ENCODE measurements at regions not wholly inside any gene's neighbourhood (a gene's known extent, or its start where the extent isn't known, plus 50 kb on each side); places are given as distances from the start of the nearest gene placed in this dataset.

DNA sequence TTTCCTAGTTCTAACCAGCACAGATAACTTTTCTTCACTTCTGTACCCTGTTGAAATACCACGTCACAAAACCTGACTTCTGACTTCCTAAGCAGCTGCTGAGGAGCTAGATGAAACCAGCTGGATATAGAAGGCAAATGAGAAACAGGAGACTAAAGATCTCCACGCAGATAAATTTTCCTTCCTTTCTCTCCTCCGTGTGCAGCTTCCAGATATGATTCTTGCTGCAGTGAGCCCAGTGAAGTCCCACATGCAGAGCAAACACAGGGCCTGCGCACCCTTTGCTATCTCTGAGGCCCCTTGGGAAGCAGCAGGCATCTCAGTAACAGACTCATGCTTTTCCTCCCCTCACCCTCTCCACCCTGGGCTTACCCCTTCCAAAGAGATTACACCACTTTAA lies 1638.3 kb downstream of the MAT2B start:
- H3K27ac ChIP-seq: no peak overlapping the region
- DNase-seq (ENCODE audit: low read depth, low spot score): no peak

DNA sequence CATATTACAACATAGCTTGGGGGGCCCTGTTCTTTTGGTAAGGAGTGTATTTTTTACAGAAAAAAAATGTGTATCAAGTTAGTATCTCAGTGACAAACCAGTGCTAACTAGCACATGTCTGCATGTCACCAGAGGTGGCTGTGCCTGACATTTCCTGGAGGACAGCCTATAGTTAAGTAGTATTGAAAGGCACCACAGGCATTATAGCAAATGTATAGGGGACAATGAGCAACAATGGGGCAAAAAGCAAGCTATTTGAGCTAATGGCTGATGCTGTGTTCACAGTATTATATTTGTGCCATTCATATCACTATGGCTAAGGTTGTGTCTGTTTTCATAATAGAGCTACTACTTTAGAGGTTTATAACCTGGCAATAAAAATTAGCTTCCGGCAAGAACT lies 1644.0 kb downstream of the MAT2B start:
- DNase-seq (ENCODE audit: low read depth, low spot score): no peak
- no peak overlapping the region for H3K27ac ChIP-seq

DNA sequence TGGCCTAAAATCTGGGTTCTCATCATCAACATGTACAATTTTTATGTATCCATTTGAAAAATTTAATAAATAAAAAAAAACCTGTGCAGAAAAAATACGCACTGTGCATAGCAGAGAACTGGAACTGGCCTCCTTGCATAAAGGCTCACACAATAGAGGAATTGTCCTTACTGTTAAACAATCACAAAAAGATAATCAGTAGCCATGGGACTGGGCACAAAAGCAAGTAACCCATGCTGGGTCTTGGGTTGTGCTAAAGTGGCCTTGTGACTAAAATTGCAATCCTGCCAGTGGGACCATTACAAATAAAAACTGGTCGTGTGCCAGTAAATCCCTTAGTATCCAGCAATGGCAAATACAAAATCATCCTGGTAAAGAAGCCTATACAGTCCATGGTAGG lies 1646.6 kb downstream of the MAT2B start:
- DNase-seq (ENCODE audit: low read depth, low spot score): no peak
- no peak overlapping the region for H3K27ac ChIP-seq

DNA sequence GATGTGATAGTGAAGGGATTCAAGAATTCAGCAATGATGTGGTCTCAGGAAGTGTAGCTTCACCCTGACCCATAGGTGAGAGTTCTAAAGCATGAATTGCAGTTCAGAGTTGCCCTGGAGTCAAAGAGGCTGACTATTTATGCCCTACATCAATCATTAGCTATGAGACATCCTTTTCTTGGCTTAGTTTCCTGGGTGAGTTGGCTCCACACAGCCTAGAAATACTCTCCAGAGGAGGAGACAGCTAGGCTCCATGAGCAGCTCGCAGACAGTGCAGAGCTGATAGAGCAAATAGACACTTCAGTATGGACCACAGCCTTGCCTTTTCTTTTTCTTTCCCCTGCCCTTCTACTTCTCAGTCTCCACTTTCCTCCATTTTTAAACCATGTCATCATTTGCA lies 1651.8 kb downstream of the MAT2B start:
- no peak overlapping the region for H3K27ac ChIP-seq
- no peak for DNase-seq (ENCODE audit: low read depth, low spot score)

- DNase-seq (ENCODE audit: low read depth, low spot score): no peak
- H3K27ac ChIP-seq: no peak overlapping the region
These were observed 1655.8 kb downstream of the MAT2B start for GRCh38 chr5:165161204-165161603.

DNA sequence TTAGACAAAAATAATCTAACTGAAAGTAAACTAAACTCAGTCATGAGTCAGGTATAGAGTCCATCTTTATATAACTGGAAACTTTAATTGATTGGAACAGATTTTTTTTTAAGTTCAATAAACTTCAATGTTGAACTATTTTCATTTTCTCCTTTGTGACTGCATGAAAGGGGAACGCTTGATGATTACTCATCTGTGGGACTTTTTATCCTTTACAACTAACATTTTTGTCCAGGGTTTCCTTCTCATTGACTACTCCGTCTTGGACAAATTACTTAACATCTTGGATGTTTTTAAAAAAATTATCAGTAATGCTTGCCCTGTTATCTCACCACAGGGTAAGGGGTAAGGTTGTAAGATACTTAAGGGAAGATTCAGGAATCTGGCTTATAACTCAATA lies 1658.4 kb downstream of the MAT2B start:
- no peak for DNase-seq (ENCODE audit: low read depth, low spot score)
- H3K27ac ChIP-seq: no peak overlapping the region

- no peak overlapping the region for H3K27ac ChIP-seq
- no peak for DNase-seq (ENCODE audit: low read depth, low spot score)
These were observed 1668.2 kb downstream of the MAT2B start for GRCh38 chr5:165173651-165174050.

DNA sequence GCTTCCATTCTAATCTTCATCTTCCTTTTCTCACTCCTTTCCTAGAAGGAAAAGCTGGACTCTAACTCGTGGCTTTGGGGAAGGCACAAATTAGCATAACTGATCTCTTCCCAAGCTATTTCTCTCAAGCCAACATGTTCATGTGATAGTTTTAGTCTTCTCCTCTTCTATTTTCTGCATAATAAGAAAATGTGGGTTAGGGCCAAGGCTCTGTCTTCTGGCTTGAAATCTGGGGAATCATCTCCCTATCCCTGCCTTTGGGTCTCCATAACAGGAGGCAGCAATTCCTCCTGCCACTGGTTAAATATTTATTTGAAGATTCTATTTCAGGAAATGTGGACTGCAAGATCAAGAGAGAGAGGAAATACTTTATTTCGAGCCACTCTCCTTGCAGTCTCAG lies 1669.6 kb downstream of the MAT2B start:
- no peak for DNase-seq (ENCODE audit: low read depth, low spot score)
- no peak overlapping the region for H3K27ac ChIP-seq

GRCh38 chr5:165184183-165184582 lies 1678.8 kb downstream of the MAT2B start:
- no peak overlapping the region for H3K27ac ChIP-seq

GRCh38 chr5:165185716-165186115 lies 1680.3 kb downstream of the MAT2B start:
- DNase-seq (ENCODE audit: low read depth, low spot score): no peak

More at GRCh38 chr5:165184183-165184582, 1678.8 kb downstream of the MAT2B start:
- no peak for DNase-seq (ENCODE audit: low read depth, low spot score)

DNA sequence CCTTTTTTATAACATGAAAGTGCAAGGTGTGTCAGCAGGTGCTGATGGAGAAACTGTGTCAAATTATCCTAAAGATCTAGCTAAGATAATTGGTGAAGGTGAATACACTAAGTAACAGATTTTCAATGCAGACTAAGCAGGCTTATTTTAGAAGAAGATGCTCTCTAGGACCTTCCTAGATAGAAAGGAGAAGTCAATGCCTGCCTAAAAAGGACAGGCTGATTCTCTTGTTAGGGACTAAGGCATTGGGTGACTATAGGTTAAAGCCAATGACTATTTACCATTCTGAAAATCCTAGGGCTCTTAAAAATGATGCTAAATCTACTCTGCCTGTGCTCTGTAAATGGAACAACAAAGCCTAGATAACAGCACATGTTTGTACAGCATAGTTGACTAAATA lies 1682.4 kb downstream of the MAT2B start:
- no peak overlapping the region for H3K27ac ChIP-seq
- no peak for DNase-seq (ENCODE audit: low read depth, low spot score)

More at GRCh38 chr5:165185716-165186115, 1680.3 kb downstream of the MAT2B start:
- no peak overlapping the region for H3K27ac ChIP-seq

- H3K27ac ChIP-seq: no peak overlapping the region
- DNase-seq (ENCODE audit: low read depth, low spot score): no peak
These were observed 1683.2 kb downstream of the MAT2B start for GRCh38 chr5:165188556-165189175.

- no peak overlapping the region for H3K27ac ChIP-seq
- DNase-seq (ENCODE audit: low read depth, low spot score): no peak
These were observed 1691.5 kb downstream of the MAT2B start for GRCh38 chr5:165196961-165197360.

DNA sequence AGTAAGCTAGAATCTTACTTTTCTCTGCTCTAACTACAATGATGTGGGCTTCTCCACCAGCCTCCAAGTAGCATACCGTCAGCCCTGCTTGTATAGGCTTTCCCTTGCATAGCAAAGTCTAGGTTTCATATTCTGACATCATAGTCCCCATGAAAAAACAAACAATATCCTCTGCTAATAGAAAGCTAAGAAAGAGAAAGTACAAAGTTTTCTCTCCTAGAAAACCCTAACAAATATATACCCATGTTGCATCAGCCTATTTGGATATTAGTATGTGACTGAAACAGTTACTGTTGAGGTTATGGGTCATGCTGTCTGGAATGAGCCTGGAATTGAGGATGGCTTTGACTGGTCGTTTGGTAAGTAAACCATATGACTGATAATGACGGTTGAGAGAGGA lies 1696.0 kb downstream of the MAT2B start:
- H3K27ac ChIP-seq: no peak overlapping the region
- DNase-seq (ENCODE audit: low read depth, low spot score): no peak

DNA sequence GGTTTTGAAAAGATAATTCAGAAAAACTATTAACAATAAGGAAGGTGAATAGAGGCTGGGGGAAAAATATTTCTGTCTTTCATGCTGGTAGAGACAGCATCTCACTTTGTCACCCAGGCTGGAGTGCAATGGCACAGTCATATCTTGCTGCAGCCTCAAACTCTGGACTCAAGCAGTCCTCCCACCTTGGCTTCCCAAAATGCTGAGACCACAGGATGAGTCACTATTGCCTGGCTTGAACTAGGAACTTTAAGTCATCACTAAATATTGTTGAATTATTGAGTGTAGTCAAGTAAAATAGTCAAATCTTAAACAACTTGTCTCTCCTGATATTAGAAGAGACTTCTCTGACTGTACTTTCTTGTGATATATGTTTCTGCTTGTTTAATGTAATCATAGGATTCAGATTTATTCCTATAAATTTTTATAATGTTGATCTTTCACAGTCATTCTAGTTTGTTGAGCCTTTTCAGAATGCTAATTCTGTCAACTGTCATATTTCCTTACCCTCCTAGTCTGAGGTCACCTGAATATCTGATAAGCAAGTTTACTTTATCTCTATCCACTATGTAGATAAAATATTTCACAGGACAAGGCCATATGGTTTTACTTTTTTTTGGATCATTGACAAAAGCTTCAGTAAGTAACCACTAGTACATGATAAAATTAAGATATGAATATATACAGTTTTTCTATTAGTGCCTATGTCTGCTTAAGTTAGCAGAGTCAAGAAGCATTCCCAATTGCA lies 1696.5 kb downstream of the MAT2B start:
- DNase-seq (ENCODE audit: low read depth, low spot score): no peak
- no peak overlapping the region for H3K27ac ChIP-seq

DNA sequence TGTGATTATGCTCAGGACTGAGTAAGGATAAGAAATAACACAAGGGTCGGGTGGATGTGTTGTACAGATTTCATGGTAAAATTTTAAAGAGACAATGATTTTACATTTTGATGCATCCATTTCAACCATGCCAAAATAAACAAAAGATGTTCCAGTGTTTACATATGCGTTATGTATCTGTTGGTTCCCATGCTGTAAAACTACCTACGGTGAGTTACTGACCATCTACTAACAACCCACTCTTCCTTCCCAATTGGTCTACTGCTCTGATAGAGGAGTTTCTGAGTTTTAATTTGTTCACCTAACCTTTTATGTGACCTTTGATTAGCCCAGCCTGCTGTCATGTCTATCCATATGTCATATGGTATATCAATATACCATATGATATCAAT lies 1697.1 kb downstream of the MAT2B start:
- no peak for DNase-seq (ENCODE audit: low read depth, low spot score)

DNA sequence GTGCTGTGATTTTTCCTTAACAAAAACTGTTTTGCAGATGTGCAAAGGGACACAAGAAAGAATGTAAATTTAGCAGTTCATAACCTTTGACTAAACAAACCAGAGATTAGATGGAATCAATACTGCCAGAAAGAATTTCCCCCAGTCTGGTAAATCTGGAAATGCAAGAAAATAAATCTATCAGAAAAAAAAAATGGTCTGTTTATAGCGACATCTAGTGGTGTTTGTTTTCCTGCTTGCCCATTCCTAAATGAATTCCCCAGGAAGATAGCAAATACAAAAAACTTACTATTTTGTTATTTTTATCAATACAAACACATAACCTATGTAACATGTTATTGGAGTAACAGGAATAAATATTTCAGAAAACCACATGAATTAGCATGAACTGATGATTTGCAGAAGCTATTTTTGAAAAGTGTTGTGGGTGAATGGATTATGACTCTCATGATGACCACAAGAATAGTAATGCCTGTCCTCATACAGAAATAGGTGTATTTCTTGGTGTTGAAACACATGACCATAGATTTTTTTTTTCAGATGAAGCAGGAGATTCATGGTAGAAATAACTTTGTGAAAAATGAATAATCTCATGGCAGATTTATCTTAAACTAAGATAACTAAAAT lies 1703.8 kb downstream of the MAT2B start:
- DNase-seq (ENCODE audit: low read depth, low spot score): no peak
- no peak overlapping the region for H3K27ac ChIP-seq

More for the DNA sequence above, 1697.1 kb downstream of the MAT2B start:
- no peak overlapping the region for H3K27ac ChIP-seq

DNA sequence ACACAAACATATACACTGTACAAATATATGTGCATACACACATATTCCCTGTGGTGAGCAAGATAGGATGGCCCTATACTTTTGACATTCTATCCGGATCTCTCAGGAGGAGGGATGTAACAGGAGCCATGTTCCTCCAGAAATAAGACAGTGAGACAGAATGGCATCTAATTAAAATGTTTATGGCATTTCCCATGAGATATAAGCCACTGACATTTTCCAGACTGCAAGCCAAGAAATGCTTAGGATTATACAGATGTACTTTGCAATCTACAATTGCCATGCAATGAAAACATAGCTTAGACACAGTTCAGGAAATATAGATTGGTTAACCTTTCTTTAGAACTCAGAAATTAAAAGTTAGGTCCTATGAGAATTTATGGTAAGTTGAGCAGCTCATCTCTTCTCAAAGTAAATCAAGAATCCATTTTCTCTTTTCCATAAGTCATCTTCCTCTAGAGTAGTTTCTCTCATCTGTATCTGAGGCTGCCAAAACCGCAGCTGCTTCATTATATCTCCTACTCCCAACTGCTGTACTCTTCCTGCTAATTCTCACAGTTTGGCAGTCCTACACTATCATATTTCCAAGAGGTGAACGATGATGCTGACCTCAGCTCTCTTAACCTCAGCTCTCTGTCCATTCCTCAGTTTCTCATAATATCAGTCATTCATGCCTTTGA lies 1719.1 kb downstream of the MAT2B start:
- no peak overlapping the region for H3K27ac ChIP-seq
- DNase-seq (ENCODE audit: low read depth, low spot score): no peak

DNA sequence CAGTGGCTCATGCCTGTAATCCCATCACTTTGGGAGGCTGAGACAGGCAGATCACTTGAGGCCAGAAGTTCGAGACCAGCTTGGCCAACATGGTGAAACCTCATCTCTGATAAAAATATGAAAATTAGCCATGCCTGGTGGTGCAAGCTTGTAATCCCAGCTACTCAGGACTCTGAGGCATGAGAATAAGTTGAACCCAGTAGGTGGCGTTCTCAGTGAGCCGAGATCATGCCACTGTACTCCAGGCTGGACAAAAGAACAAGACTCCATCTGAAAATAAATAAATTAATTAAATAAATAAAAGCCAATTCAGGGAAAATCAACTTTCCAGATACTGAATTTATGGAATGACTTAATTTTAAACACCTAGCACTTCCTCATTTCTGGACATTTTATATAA lies 1722.1 kb downstream of the MAT2B start:
- no peak for DNase-seq (ENCODE audit: low read depth, low spot score)
- H3K27ac ChIP-seq: no peak overlapping the region

- no peak overlapping the region for H3K27ac ChIP-seq
- no peak for DNase-seq (ENCODE audit: low read depth, low spot score)
These were observed 1722.8 kb downstream of the MAT2B start for GRCh38 chr5:165228184-165228583.
